Fibroblast of skin of right biceps (primary cell): ENCODE measurements at regions not wholly inside any gene's neighbourhood (a gene's known extent, or its start where the extent isn't known, plus 50 kb on each side); places are given as distances from the start of the nearest gene placed in this dataset.

ENCODE experiments used
- DNase-seq: peaks from one replicate; pipeline ENCODE4 v3.0.0-alpha.2; 2013

- peak; percentile 94 for DNase-seq
Observed at GRCh38 chr9:86557063-86557766, 203.0 kb upstream of the TUT7 start.

- DNase-seq = no peak
Observed at GRCh38 chr9:86555661-86556060, 201.5 kb upstream of the TUT7 start.

- DNase-seq = peak; percentile 71
Observed at GRCh38 chr9:86550401-86550800, 196.2 kb upstream of the TUT7 start.

GRCh38 chr9:86549920-86550319 is 195.7 kb upstream of the TUT7 start:
- DNase-seq = peak; percentile 79

GRCh38 chr9:86549401-86549811 is 195.2 kb upstream of the TUT7 start:
- peak; percentile 97 for DNase-seq

GRCh38 chr9:86548220-86548619 is 194.0 kb upstream of the TUT7 start:
- DNase-seq = no peak

GRCh38 chr9:86547571-86547970 is 193.4 kb upstream of the TUT7 start:
- no peak for DNase-seq

GRCh38 chr9:86546712-86547111 is 192.5 kb upstream of the TUT7 start:
- DNase-seq = peak; percentile 36

GRCh38 chr9:86545090-86545489 is 190.9 kb upstream of the TUT7 start:
- peak; percentile 79 for DNase-seq

GRCh38 chr9:86541014-86541570 is 186.9 kb upstream of the TUT7 start:
- DNase-seq = no peak

GRCh38 chr9:86535406-86535915 is 181.3 kb upstream of the TUT7 start:
- no peak for DNase-seq

GRCh38 chr9:86534572-86535258 is 180.5 kb upstream of the TUT7 start:
- DNase-seq = peak; percentile 91

GRCh38 chr9:86531971-86532640 is 177.9 kb upstream of the TUT7 start:
- DNase-seq = no peak

GRCh38 chr9:86531273-86531970 is 177.2 kb upstream of the TUT7 start:
- DNase-seq = peak; percentile 91

GRCh38 chr9:86529496-86530275 is 175.5 kb upstream of the TUT7 start:
- no peak for DNase-seq

GRCh38 chr9:86526021-86526420 is 171.8 kb upstream of the TUT7 start:
- DNase-seq = no peak

GRCh38 chr9:86525182-86525581 is 171.0 kb upstream of the TUT7 start:
- DNase-seq = no peak

- no peak for DNase-seq
Observed at GRCh38 chr9:86521977-86522376, 167.8 kb upstream of the TUT7 start.

GRCh38 chr9:86521322-86521721 is 167.1 kb upstream of the TUT7 start:
- no peak for DNase-seq

- DNase-seq = peak; percentile 13
Observed at GRCh38 chr9:86519066-86519615, 164.9 kb upstream of the TUT7 start.

- DNase-seq = no peak
Observed at GRCh38 chr9:86517475-86517874, 163.3 kb upstream of the TUT7 start.

GRCh38 chr9:86516564-86516963 is 162.4 kb upstream of the TUT7 start:
- DNase-seq = no peak
